SU-DHL-6 (cell line): ENCODE measurements at regions not wholly inside any gene's neighbourhood (a gene's known extent, or its start where the extent isn't known, plus 50 kb on each side); places are given as distances from the start of the nearest gene placed in this dataset.

Source experiments
- H2AFZ ChIP-seq: fragments of 200-600 bp; sonication (generic); 2 replicates; pipeline ENCODE4 v1.6.1; 2014; ENCODE audit warnings: low read depth, mild to moderate bottlenecking, moderate library complexity, mixed read lengths, antibody characterized with exemption, low read length; ENCODE audit not compliant: severe bottlenecking
- H3F3A ChIP-seq: fragments of 200-600 bp; shearing (Covaris generic); 2 replicates; pipeline ENCODE4 v1.6.0; 2016; ENCODE audit warnings: antibody characterized with exemption, mild to moderate bottlenecking; ENCODE audit not compliant: insufficient read depth
- H3K27ac ChIP-seq: fragments of 200-600 bp; sonication (generic); 2 replicates; pipeline ENCODE4 v1.5.1; 2016; ENCODE audit warnings: low read depth, mild to moderate bottlenecking, low read length, moderate library complexity, mixed read lengths
- H3K27me3 ChIP-seq: fragments of 200-600 bp; sonication (generic), shearing (Covaris generic); 2 replicates; pipeline ENCODE4 v1.6.0; 2014; ENCODE audit warnings: mild to moderate bottlenecking, low read length
- H3K36me3 ChIP-seq: fragments of 200-600 bp; sonication (generic); 2 replicates; pipeline ENCODE4 v1.6.1; 2014; ENCODE audit warnings: mild to moderate bottlenecking, low read length, mixed read lengths
- H3K4me2 ChIP-seq: fragments of 300-600, 200-600 bp; shearing (Covaris generic), sonication (generic); 2 replicates; pipeline ENCODE4 v1.6.0; 2014; ENCODE audit warnings: low read length, low read depth, mild to moderate bottlenecking; ENCODE audit not compliant: poor library complexity, severe bottlenecking
- H3K4me3 ChIP-seq: fragments of 200-600 bp; sonication (generic); 2 replicates; pipeline ENCODE4 v1.5.1; 2014; ENCODE audit warnings: antibody characterized with exemption, low read length, mild to moderate bottlenecking, mixed read lengths; ENCODE audit not compliant: insufficient read depth, poor library complexity, severe bottlenecking
- H3K79me2 ChIP-seq: fragments of 200-600 bp; sonication (generic); 2 replicates; pipeline ENCODE4 v1.6.1; 2014; ENCODE audit warnings: mild to moderate bottlenecking, low read length, moderate library complexity; ENCODE audit not compliant: insufficient read depth
- H3K9ac ChIP-seq: fragments of 200-600 bp; sonication (generic); 2 replicates; pipeline ENCODE4 v1.7.0; 2014; ENCODE audit warnings: mild to moderate bottlenecking, low read length
- H3K9me2 ChIP-seq: fragments of 200-600 bp; sonication (generic); replicated peaks from 2 replicates; pipeline ENCODE4 v1.6.1; 2014; ENCODE audit warnings: low read length; ENCODE audit not compliant: insufficient read depth
- H3K9me3 ChIP-seq: fragments of 200-600 bp; sonication (generic); 2 replicates; pipeline ENCODE4 v1.6.1; 2014; ENCODE audit warnings: low read length, mixed read lengths; ENCODE audit not compliant: insufficient read depth
- H4K20me1 ChIP-seq: fragments of 200-600 bp; sonication (generic); 2 replicates; pipeline ENCODE4 v1.6.1; 2014; ENCODE audit warnings: low read depth, mild to moderate bottlenecking, antibody characterized with exemption, low read length, moderate library complexity, mixed read lengths
- EZH2phosphoT487 ChIP-seq: fragments of 200-600 bp; sonication (generic), shearing (Covaris generic); conservative IDR thresholded peaks from 2 replicates; pipeline ENCODE4 v1.6.1; 2018; ENCODE audit warnings: mild to moderate bottlenecking, antibody characterized with exemption, low read length, moderate library complexity, mixed read lengths
- TF ChIP-seq, protein P1 (sequence below): fragments of 200-600 bp; sonication (generic); IDR thresholded peaks from one replicate; pipeline ENCODE4 v1.5.1; 2017; ENCODE audit warnings: antibody characterized with exemption, mild to moderate bottlenecking, low read length, moderate library complexity; ENCODE audit not compliant: insufficient read depth, poor library complexity, severe bottlenecking

- Histone ChIP-seq H4K20me1 (no peaks in the 10 kb centered on the region), H3K27me3 (no peaks in the 10 kb centered on the region)
Observed at GRCh38 chr6:134821397-134821796, 128.5 kb downstream of the ALDH8A1 start.

GRCh38 chr6:134819863-134820800 is 129.8 kb downstream of the ALDH8A1 start:
- H3K27ac ChIP-seq = no peak overlapping the region
- no peaks in the 10 kb centered on the region for H3K79me2 ChIP-seq
- H3K36me3 ChIP-seq = no peaks in the 10 kb centered on the region
- H3K9me2 ChIP-seq = no peaks in the 10 kb centered on the region
- no peaks in the 10 kb centered on the region for H4K20me1 ChIP-seq
- no peak overlapping the region for H3K4me3 ChIP-seq
- H3K4me2 ChIP-seq = no peak overlapping the region
- H2AFZ ChIP-seq = no peak overlapping the region
- no peaks in the 10 kb centered on the region for H3K27me3 ChIP-seq
- TF ChIP-seq, protein P1, sequence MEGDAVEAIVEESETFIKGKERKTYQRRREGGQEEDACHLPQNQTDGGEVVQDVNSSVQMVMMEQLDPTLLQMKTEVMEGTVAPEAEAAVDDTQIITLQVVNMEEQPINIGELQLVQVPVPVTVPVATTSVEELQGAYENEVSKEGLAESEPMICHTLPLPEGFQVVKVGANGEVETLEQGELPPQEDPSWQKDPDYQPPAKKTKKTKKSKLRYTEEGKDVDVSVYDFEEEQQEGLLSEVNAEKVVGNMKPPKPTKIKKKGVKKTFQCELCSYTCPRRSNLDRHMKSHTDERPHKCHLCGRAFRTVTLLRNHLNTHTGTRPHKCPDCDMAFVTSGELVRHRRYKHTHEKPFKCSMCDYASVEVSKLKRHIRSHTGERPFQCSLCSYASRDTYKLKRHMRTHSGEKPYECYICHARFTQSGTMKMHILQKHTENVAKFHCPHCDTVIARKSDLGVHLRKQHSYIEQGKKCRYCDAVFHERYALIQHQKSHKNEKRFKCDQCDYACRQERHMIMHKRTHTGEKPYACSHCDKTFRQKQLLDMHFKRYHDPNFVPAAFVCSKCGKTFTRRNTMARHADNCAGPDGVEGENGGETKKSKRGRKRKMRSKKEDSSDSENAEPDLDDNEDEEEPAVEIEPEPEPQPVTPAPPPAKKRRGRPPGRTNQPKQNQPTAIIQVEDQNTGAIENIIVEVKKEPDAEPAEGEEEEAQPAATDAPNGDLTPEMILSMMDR = no peak
- no peak for TF ChIP-seq EZH2phosphoT487
- H3K9ac ChIP-seq = no peak overlapping the region
- H3K9me3 ChIP-seq = no peaks in the 10 kb centered on the region
- no peaks in the 10 kb centered on the region for H3F3A ChIP-seq

More at GRCh38 chr6:134821397-134821796, 128.5 kb downstream of the ALDH8A1 start:
- H3K9me2 ChIP-seq = no peaks in the 10 kb centered on the region
- no peak overlapping the region for H2AFZ ChIP-seq
- no peak overlapping the region for H3K4me3 ChIP-seq
- no peaks in the 10 kb centered on the region for H3F3A ChIP-seq
- no peaks in the 10 kb centered on the region for H3K79me2 ChIP-seq
- H3K27ac ChIP-seq = no peak overlapping the region
- no peak overlapping the region for H3K9ac ChIP-seq
- no peaks in the 10 kb centered on the region for H3K36me3 ChIP-seq
- no peaks in the 10 kb centered on the region for H3K9me3 ChIP-seq
- TF ChIP-seq, protein P1 = no peak
- no peak for TF ChIP-seq EZH2phosphoT487
- no peak overlapping the region for H3K4me2 ChIP-seq

DNA sequence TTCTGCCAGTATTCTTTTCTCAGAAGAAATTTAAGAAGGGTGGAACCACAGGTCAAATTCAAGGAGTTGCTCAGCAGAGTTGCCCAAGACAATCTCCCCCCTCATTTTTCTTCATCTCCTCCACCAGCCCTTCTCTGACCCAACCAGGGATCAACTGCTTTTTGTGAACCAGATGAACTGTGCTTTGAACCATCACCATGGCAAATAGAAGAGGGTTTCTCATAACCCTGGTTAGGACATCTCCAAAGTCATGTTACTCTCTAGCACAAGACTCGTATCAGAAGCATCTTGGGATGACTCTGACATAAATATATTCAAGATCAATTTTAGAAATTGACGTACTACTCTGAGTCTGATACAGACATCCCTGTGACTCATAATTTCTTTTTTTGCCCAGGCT is 130.7 kb downstream of the ALDH8A1 start:
- Histone ChIP-seq H2AFZ (no peak overlapping the region), H3K27me3 (no peaks in the 10 kb centered on the region), H4K20me1 (no peaks in the 10 kb centered on the region), H3K79me2 (no peaks in the 10 kb centered on the region), H3K9me3 (no peaks in the 10 kb centered on the region), H3K9me2 (no peaks in the 10 kb centered on the region), H3F3A (no peaks in the 10 kb centered on the region), H3K36me3 (no peaks in the 10 kb centered on the region), H3K27ac (no peak overlapping the region), H3K4me3 (no peak overlapping the region), H3K4me2 (no peak overlapping the region), H3K9ac (no peak overlapping the region)
- TF ChIP-seq EZH2phosphoT487 = no peak
- TF ChIP-seq, protein P1 = no peak
